ENCODE measurements at regions not wholly inside any gene's neighbourhood (a gene's known extent, or its start where the extent isn't known, plus 50 kb on each side); places are given as distances from the start of the nearest gene placed in this dataset.

DNA sequence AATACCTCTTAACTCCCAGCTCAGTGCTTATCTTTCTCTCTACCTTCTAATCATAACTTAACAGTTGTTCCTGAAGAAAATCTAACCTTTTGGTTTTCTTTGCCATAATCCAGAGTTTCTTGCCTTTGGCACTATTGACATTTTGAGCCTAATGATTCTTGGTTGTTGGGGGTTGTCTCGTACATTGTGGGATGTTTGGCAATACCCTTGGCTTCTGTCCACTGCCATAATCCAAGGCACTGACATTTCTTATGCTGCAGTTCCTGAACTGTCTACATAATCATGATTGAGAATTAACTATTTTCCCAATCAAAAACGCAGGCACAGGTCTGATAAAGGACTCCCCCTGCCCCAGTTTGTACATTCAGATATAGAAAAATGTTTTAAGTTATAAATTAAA, 203.2 kb upstream of the MEX3C start:
- TF ChIP-seq POLR2A (IDR thresholded peaks at IDR 0.05; ENCODE audit: low read length) (no peak), GATA1 (IDR thresholded peaks at IDR 0.05; ENCODE audit: low read depth, low read length) (no peak)
